H1 (cell line): ENCODE measurements at regions not wholly inside any gene's neighbourhood (a gene's known extent, or its start where the extent isn't known, plus 50 kb on each side); places are given as distances from the start of the nearest gene placed in this dataset.

Experiments
- CTCF ChIA-PET: fragments of 300-600 bp; sonication (Branson Sonifier 250); formaldehyde crosslinking; loops from one replicate; lab custom pipeline; 2021; ENCODE audit not compliant: partially characterized antibody; lab: Charles Lee
- POLR2A ChIA-PET: fragments of 300-600 bp; sonication (Branson Sonifier 250); formaldehyde crosslinking; loops from one replicate; lab custom pipeline; 2021; ENCODE audit warnings: inconsistent platforms; ENCODE audit not compliant: partially characterized antibody; lab: Charles Lee
- DNase-seq, 2 experiments: peaks; one replicate each; pipeline versions ENCODE4 v3.0.0 to v3.0.0-alpha.2; 2010 to 2022; ENCODE audit warnings: low spot score in 2 of 2, low read depth in 1 of 2, mixed read lengths in 1 of 2
- FAIRE-seq: peaks from 2 replicates; lab custom pipeline; 2011; peaks lifted over from hg19 to GRCh38; lab: Jason Lieb, UNC
- H2AFZ ChIP-seq: 2 replicates; pipeline ENCODE4 v1.8.1; 2012; ENCODE audit warnings: low read length, inconsistent platforms
- H2AK5ac ChIP-seq: 2 replicates; pipeline ENCODE4 v1.6.1; 2013; ENCODE audit warnings: low read depth, low read length
- H2BK120ac ChIP-seq: replicated peaks from 2 replicates; pipeline ENCODE3; 2013; ENCODE audit warnings: low read depth, low read length, inconsistent platforms
- H2BK12ac ChIP-seq: 2 replicates; pipeline ENCODE4 v1.6.1; 2013; ENCODE audit warnings: low read depth, low read length
- H2BK15ac ChIP-seq: 2 replicates; pipeline ENCODE4 v1.6.1; 2013; ENCODE audit warnings: low read length
- H2BK20ac ChIP-seq: 2 replicates; pipeline ENCODE4 v1.6.1; 2013; ENCODE audit warnings: low read length
- H2BK5ac ChIP-seq: 2 replicates; pipeline ENCODE4 v1.6.1; 2013; ENCODE audit warnings: low read depth, low read length
- H3K14ac ChIP-seq: 2 replicates; pipeline ENCODE4 v1.6.1; 2013; ENCODE audit warnings: inconsistent platforms; ENCODE audit not compliant: insufficient read length
- H3K18ac ChIP-seq: 2 replicates; pipeline ENCODE4 v1.6.1; 2013; ENCODE audit warnings: low read length; ENCODE audit errors: extremely low read depth
- H3K23ac ChIP-seq: 2 replicates; pipeline ENCODE4 v1.6.1; 2013; ENCODE audit warnings: inconsistent platforms; ENCODE audit not compliant: insufficient read length
- H3K23me2 ChIP-seq: 2 replicates; pipeline ENCODE4 v1.6.1; 2013; ENCODE audit warnings: low read depth, low read length
- H3K27ac ChIP-seq: 2 replicates; pipeline ENCODE4 v1.6.1; 2011; ENCODE audit warnings: low read depth, low read length, inconsistent platforms
- H3K27me3 ChIP-seq, 4 experiments: replicated peaks in 1 of 4; 1 replicate in 1 of 4; 2 replicates in 3 of 4; pipeline versions ENCODE4 v1.6.1 to v1.8.1; 2011 to 2013; ENCODE audit warnings: low read length in 3 of 4, mild to moderate bottlenecking in 3 of 4, inconsistent platforms in 2 of 4, mixed read lengths in 2 of 4, moderate library complexity in 1 of 4; ENCODE audit not compliant: control insufficient read depth in 3 of 4, insufficient read depth in 3 of 4; ENCODE audit errors: extremely low read depth in 1 of 4
- H3K36me3 ChIP-seq, 4 experiments: 2 replicates each; pipeline versions ENCODE4 v1.6.1 to v1.8.1; 2011 to 2013; ENCODE audit warnings: mild to moderate bottlenecking in 4 of 4, low read length in 3 of 4, moderate library complexity in 2 of 4, control low read depth in 1 of 4, inconsistent platforms in 1 of 4; ENCODE audit not compliant: insufficient read depth in 4 of 4, control insufficient read depth in 2 of 4
- H3K4ac ChIP-seq: replicated peaks from 2 replicates; pipeline ENCODE3; 2013; ENCODE audit warnings: low read length, low read depth, mixed read lengths, inconsistent platforms; ENCODE audit not compliant: insufficient read length
- H3K4me1 ChIP-seq, 4 experiments: replicated peaks in 1 of 4; 1 replicate in 1 of 4; 2 replicates in 3 of 4; pipeline versions ENCODE4 v1.6.1 to v1.8.1; 2011 to 2013; ENCODE audit warnings: low read length in 3 of 4, inconsistent platforms in 2 of 4, mixed read lengths in 1 of 4; ENCODE audit not compliant: insufficient read depth in 4 of 4, control insufficient read depth in 3 of 4
- H3K4me2 ChIP-seq, 2 experiments: 2 replicates each; pipeline versions ENCODE4 v1.6.1 to v1.8.1; 2011 to 2013; ENCODE audit warnings: low read depth in 2 of 2, low read length in 2 of 2, control low read depth in 1 of 2, inconsistent platforms in 1 of 2, mild to moderate bottlenecking in 1 of 2; ENCODE audit not compliant: insufficient read depth in 1 of 2
- H3K4me3 ChIP-seq, 4 experiments: fragments of 200-600, 300-600 bp in 1 of 4; sonication (generic), shearing (Covaris generic), sonication (Bioruptor Twin) in 1 of 4; 2 replicates each; pipeline versions ENCODE4 v1.5.1 to v1.8.1; 2011 to 2016; ENCODE audit warnings: low read length in 4 of 4, low read depth in 3 of 4, control low read depth in 2 of 4, inconsistent platforms in 2 of 4, mild to moderate bottlenecking in 2 of 4, mixed read lengths in 1 of 4, moderate library complexity in 1 of 4; ENCODE audit not compliant: insufficient read depth in 2 of 4; ENCODE audit errors: extremely low read depth in 1 of 4
- H3K56ac ChIP-seq: replicated peaks from 2 replicates; pipeline ENCODE3; 2013; ENCODE audit warnings: low read depth, mild to moderate bottlenecking, mixed read lengths, low read length, inconsistent platforms; ENCODE audit not compliant: insufficient read length
- H3K79me1 ChIP-seq: 2 replicates; pipeline ENCODE4 v1.6.1; 2013; ENCODE audit warnings: low read depth, low read length, control low read depth
- H3K79me2 ChIP-seq, 2 experiments: 2 replicates each; pipeline versions ENCODE4 v1.6.1 to v1.8.1; 2012 to 2013; ENCODE audit warnings: low read length in 2 of 2, mild to moderate bottlenecking in 2 of 2, inconsistent platforms in 1 of 2; ENCODE audit not compliant: insufficient read depth in 2 of 2, control insufficient read depth in 1 of 2
- H3K9ac ChIP-seq, 4 experiments: replicated peaks in 1 of 4; 1 replicate in 1 of 4; 2 replicates in 3 of 4; pipeline versions ENCODE4 v1.6.1 to v1.8.1; 2011 to 2013; ENCODE audit warnings: low read depth in 3 of 4, low read length in 3 of 4, control low read depth in 2 of 4, mild to moderate bottlenecking in 2 of 4, moderate library complexity in 2 of 4, inconsistent platforms in 1 of 4; ENCODE audit errors: extremely low read depth in 1 of 4
- H3K9me3 ChIP-seq, 2 experiments: 2 replicates each; pipeline versions ENCODE4 v1.6.1 to v1.8.1; 2012 to 2013; ENCODE audit warnings: mild to moderate bottlenecking in 2 of 2, moderate library complexity in 2 of 2, control low read depth in 1 of 2, inconsistent platforms in 1 of 2, low read depth in 1 of 2, low read length in 1 of 2, mixed read lengths in 1 of 2; ENCODE audit not compliant: insufficient read depth in 2 of 2
- H4K20me1 ChIP-seq, 2 experiments: replicated peaks in 1 of 2; 2 replicates each; pipeline versions ENCODE3 to v1.8.1; 2011 to 2013; ENCODE audit warnings: inconsistent platforms in 2 of 2, low read length in 2 of 2, mild to moderate bottlenecking in 1 of 2; ENCODE audit not compliant: insufficient read depth in 2 of 2, control insufficient read depth in 1 of 2
- H4K5ac ChIP-seq: 2 replicates; pipeline ENCODE4 v1.6.1; 2013; ENCODE audit warnings: low read length, low read depth, mixed read lengths, inconsistent platforms; ENCODE audit not compliant: insufficient read length
- H4K8ac ChIP-seq: 2 replicates; pipeline ENCODE4 v1.8.0; 2013; ENCODE audit warnings: mild to moderate bottlenecking, moderate library complexity, low read length, inconsistent platforms; ENCODE audit not compliant: insufficient read depth; ENCODE audit errors: extremely low read depth
- H4K91ac ChIP-seq: replicated peaks from 2 replicates; pipeline ENCODE3; 2013; ENCODE audit warnings: low read length, mixed read lengths, inconsistent platforms; ENCODE audit not compliant: insufficient read length
- BACH1 ChIP-seq: IDR thresholded peaks from 2 replicates; pipeline ENCODE4 v1.6.1; 2012; ENCODE audit warnings: low read length, improper control_type of control experiment
- CBX8 ChIP-seq: fragments of 300-800, 300-1000 bp; sonication (generic); IDR thresholded peaks from 2 replicates; pipeline ENCODE4 v1.7.1; 2016; ENCODE audit warnings: low read depth, low read length, borderline replicate concordance
- CHD1 ChIP-seq: IDR thresholded peaks from 2 replicates; pipeline ENCODE4 v1.6.1; 2012; ENCODE audit warnings: low read depth, low read length, improper control_type of control experiment
- JUN ChIP-seq: IDR thresholded peaks from 2 replicates; pipeline ENCODE4 v1.6.1; 2011; ENCODE audit warnings: low read depth, mild to moderate bottlenecking, improper control_type of control experiment, low read length
- NANOG ChIP-seq: IDR thresholded peaks from 2 replicates; pipeline ENCODE4 v1.6.1; 2011; ENCODE audit warnings: low read length, low read depth, mild to moderate bottlenecking, inconsistent platforms; ENCODE audit not compliant: insufficient read depth, poor library complexity, severe bottlenecking
- PHF8 ChIP-seq: fragments of 200-600 bp; sonication (generic); conservative IDR thresholded peaks from 2 replicates; pipeline ENCODE4 v1.7.1; 2012; ENCODE audit warnings: low read depth, mild to moderate bottlenecking, inconsistent platforms, low read length, moderate library complexity
- POLR2A ChIP-seq, 2 experiments: IDR thresholded peaks; 1 replicate in 1 of 2; 2 replicates in 1 of 2; pipeline ENCODE4 v1.6.1; 2011; ENCODE audit warnings: low read depth in 2 of 2, low read length in 2 of 2, mild to moderate bottlenecking in 2 of 2; ENCODE audit errors: control extremely low read depth in 1 of 2
- SP4 ChIP-seq: IDR thresholded peaks from 2 replicates; pipeline ENCODE4 v1.6.1; 2012; ENCODE audit warnings: low read length, inconsistent platforms
- SUZ12 ChIP-seq: fragments of 200-600 bp; sonication (generic); IDR thresholded peaks from 2 replicates; pipeline ENCODE4 v1.6.1; 2012; ENCODE audit warnings: mild to moderate bottlenecking, inconsistent platforms, low read length, moderate library complexity, mixed read lengths
- TCF12 ChIP-seq: IDR thresholded peaks from 2 replicates; pipeline ENCODE4 v1.6.1; 2011; ENCODE audit warnings: low read depth, mild to moderate bottlenecking, low read length
- YY1 ChIP-seq: IDR thresholded peaks from 2 replicates; pipeline ENCODE4 v1.6.1; 2011; ENCODE audit warnings: low read depth, mild to moderate bottlenecking, low read length

DNA sequence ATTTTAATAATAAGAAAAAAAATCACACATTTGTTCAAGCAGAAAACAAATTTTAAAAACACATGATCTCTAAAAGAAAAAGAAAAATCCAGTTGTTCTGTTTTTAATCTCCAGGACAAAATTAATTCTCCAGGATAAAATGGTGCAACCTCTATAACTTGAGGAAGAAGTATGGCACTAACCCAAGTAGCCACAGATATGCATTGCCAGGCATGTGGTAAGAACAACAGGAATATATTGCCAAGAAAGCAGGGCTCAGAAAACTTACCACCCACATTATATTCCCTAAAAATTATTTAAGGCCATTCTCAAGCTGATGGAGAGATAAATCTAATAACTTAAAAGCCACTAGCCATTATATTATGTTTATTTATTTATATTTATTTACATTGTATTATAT is 295.7 kb upstream of the TMCO5A start:
- H2BK20ac ChIP-seq = no peak overlapping the region
- TF ChIP-seq CHD1 = no peak
- no peak for TF ChIP-seq YY1
- no peak for TF ChIP-seq TCF12
- no peak for TF ChIP-seq SP4
- no peak for TF ChIP-seq PHF8
- TF ChIP-seq JUN = no peak
- no peak for TF ChIP-seq BACH1
- no peak for TF ChIP-seq POLR2A (IDR thresholded peaks at IDR 0.05; ENCODE audit: control extremely low read depth in 1 of 2, low read depth in 2 of 2, low read length in 2 of 2)
- no peak for TF ChIP-seq NANOG
- TF ChIP-seq CBX8 = no peak
- no peak for TF ChIP-seq SUZ12

More for the DNA sequence above, 295.7 kb upstream of the TMCO5A start:
- H3K27me3 ChIP-seq = no peaks in the 10 kb centered on the region
- no peak overlapping the region for H4K5ac ChIP-seq
- no peak overlapping the region for H4K91ac ChIP-seq
- H2BK15ac ChIP-seq = no peak overlapping the region
- no peak overlapping the region for H2AFZ ChIP-seq
- H3K79me2 ChIP-seq = no peaks in the 10 kb centered on the region
- H2BK12ac ChIP-seq = no peak overlapping the region
- no peaks in the 10 kb centered on the region for H3K23me2 ChIP-seq
- H3K79me1 ChIP-seq = no peaks in the 10 kb centered on the region
- no peak overlapping the region for H2AK5ac ChIP-seq
- H3K4me2 ChIP-seq = no peak overlapping the region
- no peaks in the 10 kb centered on the region for H3K36me3 ChIP-seq
- H3K14ac ChIP-seq = no peak overlapping the region
- no peak overlapping the region for H3K9ac ChIP-seq
- H3K18ac ChIP-seq = no peak overlapping the region
- no peaks in the 10 kb centered on the region for H4K20me1 ChIP-seq
- H3K4me1 ChIP-seq = no peaks in the 10 kb centered on the region
- H3K27ac ChIP-seq = no peak overlapping the region
- no peak overlapping the region for H4K8ac ChIP-seq
- H3K56ac ChIP-seq = no peak overlapping the region
- DNase-seq (no peak), FAIRE-seq (no peak)
- CTCF ChIA-PET = no interaction called here
- H2BK120ac ChIP-seq = no peak overlapping the region
- POLR2A ChIA-PET = no interaction called here
- no peak overlapping the region for H3K4me3 ChIP-seq
- no peaks in the 10 kb centered on the region for H3K9me3 ChIP-seq
- H3K4ac ChIP-seq = no peak overlapping the region
- no peak overlapping the region for H3K23ac ChIP-seq
- no peak overlapping the region for H2BK5ac ChIP-seq
